DOHH2 (cell line): ENCODE measurements at regions not wholly inside any gene's neighbourhood (a gene's known extent, or its start where the extent isn't known, plus 50 kb on each side); places are given as distances from the start of the nearest gene placed in this dataset.

Experiments used
- H3F3A ChIP-seq: fragments of 200-600 bp; sonication (generic), shearing (Covaris generic); 2 replicates; pipeline ENCODE4 v1.6.0; 2016; ENCODE audit warnings: antibody characterized with exemption, mild to moderate bottlenecking; ENCODE audit not compliant: control insufficient read depth, insufficient read depth
- H3K27ac ChIP-seq: fragments of 200-600 bp; sonication (generic); 2 replicates; pipeline ENCODE4 v1.5.1; 2014; ENCODE audit warnings: low read depth, mild to moderate bottlenecking, low read length, moderate library complexity
- H3K27me3 ChIP-seq: fragments of 200-600 bp; sonication (generic); 2 replicates; pipeline ENCODE4 v1.6.1; 2014; ENCODE audit warnings: mild to moderate bottlenecking, low read length, mixed read lengths; ENCODE audit not compliant: control insufficient read depth
- H3K36me3 ChIP-seq: fragments of 200-600 bp; sonication (generic); 2 replicates; pipeline ENCODE4 v1.6.1; 2014; ENCODE audit warnings: mild to moderate bottlenecking, low read length, moderate library complexity, mixed read lengths; ENCODE audit not compliant: control insufficient read depth
- H3K4me1 ChIP-seq: fragments of 200-600 bp; sonication (generic); 2 replicates; pipeline ENCODE4 v1.6.1; 2014; ENCODE audit warnings: mild to moderate bottlenecking, low read length, mixed read lengths; ENCODE audit not compliant: control insufficient read depth
- H3K4me2 ChIP-seq: fragments of 200-600 bp; sonication (generic); 2 replicates; pipeline ENCODE4 v1.6.0; 2014; ENCODE audit warnings: mild to moderate bottlenecking, low read length, moderate library complexity
- H3K4me3 ChIP-seq: fragments of 200-600 bp; sonication (generic); 2 replicates; pipeline ENCODE4 v1.5.1; 2014; ENCODE audit warnings: mild to moderate bottlenecking, low read length, mixed read lengths
- H3K79me2 ChIP-seq: fragments of 200-600 bp; sonication (generic); 2 replicates; pipeline ENCODE4 v1.6.1; 2014; ENCODE audit warnings: mild to moderate bottlenecking, low read length, mixed read lengths; ENCODE audit not compliant: control insufficient read depth
- H3K9me2 ChIP-seq: fragments of 200-600 bp; sonication (generic); replicated peaks from 2 replicates; pipeline ENCODE4 v1.6.1; 2014; ENCODE audit warnings: mild to moderate bottlenecking, low read length, mixed read lengths; ENCODE audit not compliant: control insufficient read depth
- H3K9me3 ChIP-seq: fragments of 200-600 bp; sonication (generic); 2 replicates; pipeline ENCODE4 v1.6.1; 2014; ENCODE audit warnings: antibody characterized with exemption, low read length, mixed read lengths; ENCODE audit not compliant: control insufficient read depth, insufficient read depth
- H4K20me1 ChIP-seq: fragments of 200-600 bp; sonication (generic); 2 replicates; pipeline ENCODE4 v1.6.0; 2014; ENCODE audit warnings: low read depth, mild to moderate bottlenecking, antibody characterized with exemption, low read length, moderate library complexity; ENCODE audit not compliant: control insufficient read depth, insufficient read depth
- EZH2phosphoT487 ChIP-seq: fragments of 200-600 bp; sonication (generic); IDR thresholded peaks from 2 replicates; pipeline ENCODE4 v1.6.1; 2017; ENCODE audit warnings: borderline replicate concordance, mild to moderate bottlenecking, antibody characterized with exemption, low read length, moderate library complexity, mixed read lengths
- TF ChIP-seq, protein P1 (sequence below): fragments of 200-600 bp; sonication (generic); IDR thresholded peaks from one replicate; pipeline ENCODE4 v1.5.1; 2014; ENCODE audit warnings: antibody characterized with exemption, mild to moderate bottlenecking, low read depth, low read length; ENCODE audit not compliant: poor library complexity, severe bottlenecking

DNA sequence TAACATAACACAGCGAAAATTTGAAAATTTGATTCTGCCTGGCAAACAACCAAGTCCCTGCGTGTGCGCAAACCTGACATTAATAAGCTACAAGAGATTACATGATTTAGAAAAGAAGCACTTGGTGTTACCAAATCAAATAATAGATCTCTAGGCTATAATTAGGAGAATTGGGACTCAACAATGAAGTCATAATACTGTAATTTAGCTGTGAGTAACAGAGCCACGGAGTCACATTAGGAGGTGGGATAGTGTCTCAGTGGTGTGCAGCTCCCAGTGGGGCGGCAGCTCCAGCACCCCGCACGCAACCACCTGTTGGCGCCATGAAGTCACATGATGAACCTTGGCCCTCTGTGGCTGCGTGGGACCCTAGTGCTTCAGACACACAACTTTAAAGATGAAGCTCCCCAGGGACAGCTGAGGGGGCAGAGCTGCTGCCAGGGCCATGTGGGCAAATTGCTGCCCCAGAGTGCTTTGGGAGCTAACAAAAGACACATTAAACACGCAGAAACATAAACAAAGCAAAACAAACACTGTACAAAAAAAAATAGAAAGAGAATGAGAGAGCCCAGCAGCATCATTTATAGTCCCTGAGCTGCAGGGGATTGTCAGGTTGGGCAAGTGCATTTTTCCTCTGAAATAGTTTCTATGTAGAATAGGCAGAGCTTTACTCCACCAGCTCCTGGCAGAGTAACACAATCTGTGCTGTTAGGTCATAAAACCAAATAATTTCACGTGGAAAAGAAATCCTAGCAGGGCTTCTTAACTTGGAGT is 605.6 kb downstream of the SOX6 start:
- H3K4me1 ChIP-seq: no peaks in the 10 kb centered on the region
- TF ChIP-seq, protein P1, sequence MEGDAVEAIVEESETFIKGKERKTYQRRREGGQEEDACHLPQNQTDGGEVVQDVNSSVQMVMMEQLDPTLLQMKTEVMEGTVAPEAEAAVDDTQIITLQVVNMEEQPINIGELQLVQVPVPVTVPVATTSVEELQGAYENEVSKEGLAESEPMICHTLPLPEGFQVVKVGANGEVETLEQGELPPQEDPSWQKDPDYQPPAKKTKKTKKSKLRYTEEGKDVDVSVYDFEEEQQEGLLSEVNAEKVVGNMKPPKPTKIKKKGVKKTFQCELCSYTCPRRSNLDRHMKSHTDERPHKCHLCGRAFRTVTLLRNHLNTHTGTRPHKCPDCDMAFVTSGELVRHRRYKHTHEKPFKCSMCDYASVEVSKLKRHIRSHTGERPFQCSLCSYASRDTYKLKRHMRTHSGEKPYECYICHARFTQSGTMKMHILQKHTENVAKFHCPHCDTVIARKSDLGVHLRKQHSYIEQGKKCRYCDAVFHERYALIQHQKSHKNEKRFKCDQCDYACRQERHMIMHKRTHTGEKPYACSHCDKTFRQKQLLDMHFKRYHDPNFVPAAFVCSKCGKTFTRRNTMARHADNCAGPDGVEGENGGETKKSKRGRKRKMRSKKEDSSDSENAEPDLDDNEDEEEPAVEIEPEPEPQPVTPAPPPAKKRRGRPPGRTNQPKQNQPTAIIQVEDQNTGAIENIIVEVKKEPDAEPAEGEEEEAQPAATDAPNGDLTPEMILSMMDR: no peak
- no peak for TF ChIP-seq EZH2phosphoT487
- no peaks in the 10 kb centered on the region for H3K27me3 ChIP-seq
- H3K36me3 ChIP-seq: no peaks in the 10 kb centered on the region
- no peak overlapping the region for H3K4me3 ChIP-seq
- no peaks in the 10 kb centered on the region for H4K20me1 ChIP-seq
- no peak overlapping the region for H3K27ac ChIP-seq
- no peaks in the 10 kb centered on the region for H3K9me3 ChIP-seq
- no peaks in the 10 kb centered on the region for H3K9me2 ChIP-seq
- H3K79me2 ChIP-seq: no peaks in the 10 kb centered on the region
- no peaks in the 10 kb centered on the region for H3F3A ChIP-seq
- H3K4me2 ChIP-seq: no peak overlapping the region

DNA sequence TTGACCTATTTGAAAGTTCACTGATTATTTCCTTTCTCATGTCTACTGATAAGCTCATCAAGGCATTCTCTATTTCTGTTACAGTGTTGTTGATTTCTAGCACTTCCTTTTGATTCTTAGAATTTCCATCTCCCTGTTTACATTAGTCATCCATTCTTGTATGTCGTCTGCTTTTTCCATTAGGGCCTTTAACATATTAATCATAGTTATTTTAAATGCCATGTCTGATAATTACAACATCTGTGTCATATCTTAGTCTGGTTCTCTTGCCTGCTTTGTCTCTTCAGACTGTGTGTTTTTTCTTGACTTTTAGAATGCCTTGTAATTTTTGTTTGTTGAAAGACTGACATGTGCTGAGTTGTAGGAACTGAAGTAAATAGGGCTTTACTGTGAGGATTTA is 602.1 kb downstream of the SOX6 start:
- no peak for TF ChIP-seq EZH2phosphoT487
- TF ChIP-seq, protein P1: no peak
- H3F3A ChIP-seq: no peaks in the 10 kb centered on the region
- H3K27me3 ChIP-seq: no peaks in the 10 kb centered on the region

GRCh38 chr11:15757048-15757698 is 599.2 kb downstream of the SOX6 start:
- Histone ChIP-seq H3K27ac (no peak overlapping the region), H4K20me1 (no peaks in the 10 kb centered on the region), H3K4me3 (no peak overlapping the region), H3F3A (no peaks in the 10 kb centered on the region), H3K4me1 (no peaks in the 10 kb centered on the region), H3K9me2 (no peaks in the 10 kb centered on the region), H3K27me3 (no peaks in the 10 kb centered on the region), H3K4me2 (no peak overlapping the region), H3K9me3 (no peaks in the 10 kb centered on the region), H3K79me2 (no peaks in the 10 kb centered on the region), H3K36me3 (no peaks in the 10 kb centered on the region)
- TF ChIP-seq, protein P1: no peak
- no peak for TF ChIP-seq EZH2phosphoT487

More for the DNA sequence above, 602.1 kb downstream of the SOX6 start:
- no peaks in the 10 kb centered on the region for H3K36me3 ChIP-seq
- no peak overlapping the region for H3K27ac ChIP-seq
- no peaks in the 10 kb centered on the region for H4K20me1 ChIP-seq
- no peaks in the 10 kb centered on the region for H3K9me2 ChIP-seq
- no peaks in the 10 kb centered on the region for H3K79me2 ChIP-seq
- no peaks in the 10 kb centered on the region for H3K9me3 ChIP-seq
- no peak overlapping the region for H3K4me3 ChIP-seq
- no peak overlapping the region for H3K4me2 ChIP-seq
- H3K4me1 ChIP-seq: no peaks in the 10 kb centered on the region
